GM12878 (cell line): ENCODE measurements at regions not wholly inside any gene's neighbourhood (a gene's known extent, or its start where the extent isn't known, plus 50 kb on each side); places are given as distances from the start of the nearest gene placed in this dataset.

ENCODE experiments used
- ASH2L ChIP-seq: fragments of 300-600, 200-600 bp; sonication (generic); IDR thresholded peaks from 2 replicates; pipeline ENCODE4 v1.6.1; 2017; ENCODE audit warnings: low read depth, mild to moderate bottlenecking, borderline replicate concordance
- ATF3 ChIP-seq: IDR thresholded peaks from 2 replicates; pipeline ENCODE4 v1.6.1; 2011; ENCODE audit warnings: low read depth, mild to moderate bottlenecking, low read length, moderate library complexity, borderline replicate concordance; ENCODE audit errors: extremely low read depth
- CHD4 ChIP-seq: fragments of 200-600 bp; sonication (generic); IDR thresholded peaks from 2 replicates; pipeline ENCODE4 v1.6.1; 2016; ENCODE audit warnings: mild to moderate bottlenecking
- EP300 ChIP-seq, 2 experiments: fragments of 150-350 bp in 1 of 2; IDR thresholded peaks; 2 replicates each; pipeline ENCODE4 v1.6.1; 2011 to 2012; ENCODE audit warnings: low read depth in 2 of 2, low read length in 2 of 2, borderline replicate concordance in 1 of 2, improper control_type of control experiment in 1 of 2, inconsistent platforms in 1 of 2; ENCODE audit not compliant: control insufficient read depth in 1 of 2
- MEF2A ChIP-seq: IDR thresholded peaks from 2 replicates; pipeline ENCODE4 v1.6.1; 2011; ENCODE audit warnings: low read depth, mild to moderate bottlenecking, low read length, moderate library complexity; ENCODE audit not compliant: insufficient read depth
- MTA2 ChIP-seq: fragments of 450-650 bp; IDR thresholded peaks from 2 replicates; pipeline ENCODE4 v1.6.1; 2016; ENCODE audit warnings: low read depth, mild to moderate bottlenecking, moderate library complexity
- MTA3 ChIP-seq: IDR thresholded peaks from 2 replicates; pipeline ENCODE4 v1.6.1; 2012; ENCODE audit warnings: low read length, inconsistent platforms, borderline replicate concordance
- NBN ChIP-seq: fragments of 450-650 bp; IDR thresholded peaks from 2 replicates; pipeline ENCODE4 v1.6.1; 2016
- NR2C1 ChIP-seq: fragments of 450-650 bp; IDR thresholded peaks from 2 replicates; pipeline ENCODE4 v1.6.1; 2017; ENCODE audit warnings: antibody characterized with exemption, mild to moderate bottlenecking, moderate library complexity
- PAX5 ChIP-seq: IDR thresholded peaks from 2 replicates; pipeline ENCODE4 v1.6.1; 2011; ENCODE audit warnings: low read depth, low read length, borderline replicate concordance
- PRDM15 ChIP-seq: fragments of 450-650 bp; formaldehyde crosslinking; IDR thresholded peaks from 2 replicates; pipeline ENCODE4 v1.4.0; 2020; ENCODE audit warnings: mild to moderate bottlenecking, moderate library complexity
- RAD21 ChIP-seq: IDR thresholded peaks from 2 replicates; pipeline ENCODE4 v1.6.1; 2011; ENCODE audit warnings: mild to moderate bottlenecking, low read depth, low read length, moderate library complexity; ENCODE audit not compliant: insufficient read depth
- SIX5 ChIP-seq: IDR thresholded peaks from 2 replicates; pipeline ENCODE4 v1.6.1; 2011; ENCODE audit warnings: mild to moderate bottlenecking, low read depth, low read length, moderate library complexity; ENCODE audit not compliant: severe bottlenecking
- TBL1XR1 ChIP-seq: IDR thresholded peaks from 2 replicates; pipeline ENCODE4 v1.6.1; 2012; ENCODE audit warnings: low read depth, low read length, improper control_type of control experiment
- TCF7 ChIP-seq: IDR thresholded peaks from 2 replicates; pipeline ENCODE4 v1.6.1; 2014; ENCODE audit warnings: antibody characterized with exemption, borderline replicate concordance
- ZBTB11 ChIP-seq: fragments of 450-650 bp; formaldehyde crosslinking; IDR thresholded peaks from 2 replicates; pipeline ENCODE4 v1.5.0; 2022; ENCODE audit warnings: mild to moderate bottlenecking, missing genetic modification characterization
- TF ChIP-seq, protein P1 (sequence below): IDR thresholded peaks from 2 replicates; pipeline ENCODE4 v1.6.1; 2012; ENCODE audit warnings: low read depth, low read length, improper control_type of control experiment
- TF ChIP-seq, protein P2 (sequence below): fragments of 450-650 bp; IDR thresholded peaks from 2 replicates; pipeline ENCODE4 v1.6.1; 2017; ENCODE audit warnings: mild to moderate bottlenecking

DNA sequence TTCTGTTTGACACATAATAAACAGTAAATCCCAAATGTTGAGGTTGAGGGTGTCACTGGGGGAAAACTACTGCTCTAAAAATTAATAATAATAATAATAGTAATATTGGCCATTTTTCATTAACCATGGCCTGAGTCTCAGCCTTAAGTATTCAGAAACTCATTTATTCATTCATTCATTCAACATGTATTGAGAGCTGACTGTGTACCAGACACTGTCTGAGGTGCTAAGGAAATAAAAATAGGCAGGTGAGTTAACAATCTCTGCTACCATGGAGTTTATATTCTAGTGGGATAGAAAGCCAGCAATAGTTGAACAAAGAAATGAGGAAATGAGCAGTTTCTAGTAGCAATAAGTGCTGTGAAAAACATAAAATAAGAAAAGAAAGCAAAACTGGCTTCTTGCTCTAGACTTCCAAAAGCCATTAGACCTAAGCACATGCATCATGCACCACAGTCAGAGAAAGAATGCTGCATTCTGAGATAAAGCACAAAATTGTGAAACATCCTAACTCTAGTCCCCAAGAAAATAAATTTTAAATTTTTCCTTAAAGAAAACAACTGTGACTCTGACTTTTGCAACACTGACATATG is 278.7 kb downstream of the RCHY1 start (continued):
- TF ChIP-seq SIX5 (no peak), ZBTB11 (CRISPR knock-in tag) (no peak), ASH2L (no peak), MTA3 (no peak), CHD4 (no peak), ATF3 (no peak), PRDM15 (no peak), TBL1XR1 (no peak), NBN (no peak), EP300 (IDR thresholded peaks at IDR 0.05; ENCODE audit: borderline replicate concordance in 1 of 2, control insufficient read depth in 1 of 2, low read depth in 2 of 2, low read length in 2 of 2) (peak in 1 of 2 experiments; percentile 62; a peak in 1 of 4 replicates), MTA2 (peak; percentile 53; the same call in 1 of the 2 replicates), PAX5 (no peak), MEF2A (no peak), RAD21 (no peak), NR2C1 (no peak), TCF7 (no peak)
- TF ChIP-seq, protein P1, sequence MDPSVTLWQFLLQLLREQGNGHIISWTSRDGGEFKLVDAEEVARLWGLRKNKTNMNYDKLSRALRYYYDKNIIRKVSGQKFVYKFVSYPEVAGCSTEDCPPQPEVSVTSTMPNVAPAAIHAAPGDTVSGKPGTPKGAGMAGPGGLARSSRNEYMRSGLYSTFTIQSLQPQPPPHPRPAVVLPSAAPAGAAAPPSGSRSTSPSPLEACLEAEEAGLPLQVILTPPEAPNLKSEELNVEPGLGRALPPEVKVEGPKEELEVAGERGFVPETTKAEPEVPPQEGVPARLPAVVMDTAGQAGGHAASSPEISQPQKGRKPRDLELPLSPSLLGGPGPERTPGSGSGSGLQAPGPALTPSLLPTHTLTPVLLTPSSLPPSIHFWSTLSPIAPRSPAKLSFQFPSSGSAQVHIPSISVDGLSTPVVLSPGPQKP, result no peak
- TF ChIP-seq, protein P2, sequence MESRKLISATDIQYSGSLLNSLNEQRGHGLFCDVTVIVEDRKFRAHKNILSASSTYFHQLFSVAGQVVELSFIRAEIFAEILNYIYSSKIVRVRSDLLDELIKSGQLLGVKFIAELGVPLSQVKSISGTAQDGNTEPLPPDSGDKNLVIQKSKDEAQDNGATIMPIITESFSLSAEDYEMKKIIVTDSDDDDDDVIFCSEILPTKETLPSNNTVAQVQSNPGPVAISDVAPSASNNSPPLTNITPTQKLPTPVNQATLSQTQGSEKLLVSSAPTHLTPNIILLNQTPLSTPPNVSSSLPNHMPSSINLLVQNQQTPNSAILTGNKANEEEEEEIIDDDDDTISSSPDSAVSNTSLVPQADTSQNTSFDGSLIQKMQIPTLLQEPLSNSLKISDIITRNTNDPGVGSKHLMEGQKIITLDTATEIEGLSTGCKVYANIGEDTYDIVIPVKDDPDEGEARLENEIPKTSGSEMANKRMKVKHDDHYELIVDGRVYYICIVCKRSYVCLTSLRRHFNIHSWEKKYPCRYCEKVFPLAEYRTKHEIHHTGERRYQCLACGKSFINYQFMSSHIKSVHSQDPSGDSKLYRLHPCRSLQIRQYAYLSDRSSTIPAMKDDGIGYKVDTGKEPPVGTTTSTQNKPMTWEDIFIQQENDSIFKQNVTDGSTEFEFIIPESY, result no peak
